Esophagus squamous epithelium (tissue), 5 donors: ENCODE measurements at regions not wholly inside any gene's neighbourhood (a gene's known extent, or its start where the extent isn't known, plus 50 kb on each side); places are given as distances from the start of the nearest gene placed in this dataset.

ENCODE experiments used
- DNase-seq: peaks from one replicate; lab custom pipeline; 2025; lab: John Stamatoyannopoulos, UW
- H3K27ac ChIP-seq, 4 donors: fragments of 200-600 bp; sonication (generic); one replicate each; pipeline ENCODE4 v1.5.1; 2016 to 2019; ENCODE audit warnings: mild to moderate bottlenecking in 1 of 4
- H3K27me3 ChIP-seq, 4 donors: fragments of 200-600 bp; sonication (generic); 1 replicate in 3 of 4; 2 replicates in 1 of 4; pipeline versions ENCODE4 v1.5.1 to v1.6.0; 2017 to 2021; ENCODE audit warnings: antibody characterized with exemption in 1 of 4
- H3K36me3 ChIP-seq, 3 donors: fragments of 200-600 bp; sonication (generic); one replicate each; pipeline ENCODE4 v1.5.1; 2016 to 2019
- H3K4me1 ChIP-seq, 3 donors: fragments of 200-600 bp; sonication (generic); one replicate each; pipeline ENCODE4 v1.5.1; 2017 to 2019
- H3K4me3 ChIP-seq, 4 donors: fragments of 200-600 bp; sonication (generic); 1 replicate in 3 of 4; 2 replicates in 1 of 4; pipeline ENCODE4 v1.5.1; 2016 to 2019; ENCODE audit warnings: mild to moderate bottlenecking in 2 of 4, moderate library complexity in 1 of 4
- H3K9me3 ChIP-seq, 3 donors: fragments of 200-600 bp; sonication (generic); one replicate each; pipeline ENCODE4 v1.5.1; 2016 to 2019
- CTCF ChIP-seq, 6 experiments: fragments of 450-650 bp in 4 of 6; fragments of 200-600 bp in 2 of 6; sonication (generic) in 2 of 6; IDR thresholded peaks; one replicate each; pipeline ENCODE4 v1.5.1; 2016 to 2019; ENCODE audit warnings: antibody characterized with exemption in 6 of 6, mild to moderate bottlenecking in 4 of 6, moderate library complexity in 4 of 6
- POLR2A ChIP-seq, 4 donors: fragments of 450-650 bp; IDR thresholded peaks; one replicate each; pipeline ENCODE4 v1.6.1; 2017; ENCODE audit warnings: antibody characterized with exemption in 4 of 4, mild to moderate bottlenecking in 4 of 4, moderate library complexity in 3 of 4
- WGBS, 2 donors: methylation state at CpG; one replicate each; pipeline ENCODE4 v1.1.5; 2018; 5-methylcytosine and 5-hydroxymethylcytosine counted together
- intact Hi-C: fragments of 100-400 bp; cut with DNase I; formaldehyde crosslinking; loops from one replicate; pipeline ENCODE4 v1.15.0; 2022
- donor health status: DM: yes; HTN: yes; CAD: no.

- no peak overlapping the region for H3K4me3 ChIP-seq
- H3K9me3 ChIP-seq, result no peaks in the 10 kb centered on the region
- no peaks in the 10 kb centered on the region for H3K4me1 ChIP-seq
- intact Hi-C loops, result no loop called here
- 83 to 87% methylated on average over 2 of the region's 2 CpGs for WGBS, 2 donors
- no peak for TF ChIP-seq CTCF (IDR thresholded peaks at IDR 0.05)
- TF ChIP-seq POLR2A (IDR thresholded peaks at IDR 0.05), result no peak
- H3K36me3 ChIP-seq, result no peaks in the 10 kb centered on the region
- no peak overlapping the region for H3K27ac ChIP-seq
- no peaks in the 10 kb centered on the region for H3K27me3 ChIP-seq
- no peak for DNase-seq
These were observed 666.7 kb upstream of the SGO1 start for GRCh38 chr3:20852712-20853111.

- Histone ChIP-seq H3K27ac (no peak overlapping the region), H3K4me3 (no peak overlapping the region), H3K9me3 (no peaks in the 10 kb centered on the region), H3K27me3 (no peaks in the 10 kb centered on the region), H3K4me1 (no peaks in the 10 kb centered on the region), H3K36me3 (no peaks in the 10 kb centered on the region)
- 76 to 81% methylated on average over 5 of the region's 5 CpGs for WGBS, 2 donors
- intact Hi-C loops, result no loop called here
- TF ChIP-seq CTCF (IDR thresholded peaks at IDR 0.05), result no peak
- TF ChIP-seq POLR2A (IDR thresholded peaks at IDR 0.05), result no peak
- DNase-seq, result no peak
These were observed 664.0 kb upstream of the SGO1 start for GRCh38 chr3:20849975-20850374.

GRCh38 chr3:20846832-20847231 is 660.8 kb upstream of the SGO1 start:
- intact Hi-C loops, result no loop called here
- TF ChIP-seq CTCF (IDR thresholded peaks at IDR 0.05) (no peak), POLR2A (IDR thresholded peaks at IDR 0.05) (no peak)

GRCh38 chr3:20846066-20846465 is 660.1 kb upstream of the SGO1 start:
- H3K27me3 ChIP-seq, result no peaks in the 10 kb centered on the region
- no peak overlapping the region for H3K27ac ChIP-seq
- intact Hi-C loops, result no loop called here
- H3K9me3 ChIP-seq, result no peaks in the 10 kb centered on the region
- H3K4me3 ChIP-seq, result no peak overlapping the region
- no peaks in the 10 kb centered on the region for H3K36me3 ChIP-seq
- 85 to 86% methylated on average over 2 of the region's 2 CpGs for WGBS, 2 donors
- no peaks in the 10 kb centered on the region for H3K4me1 ChIP-seq
- no peak for DNase-seq
- no peak for TF ChIP-seq POLR2A (IDR thresholded peaks at IDR 0.05)
- no peak for TF ChIP-seq CTCF (IDR thresholded peaks at IDR 0.05)

More at GRCh38 chr3:20846832-20847231, 660.8 kb upstream of the SGO1 start:
- Histone ChIP-seq H3K4me3 (no peak overlapping the region), H3K27ac (no peak overlapping the region), H3K9me3 (no peaks in the 10 kb centered on the region), H3K27me3 (no peaks in the 10 kb centered on the region), H3K36me3 (no peaks in the 10 kb centered on the region), H3K4me1 (no peaks in the 10 kb centered on the region)
- no peak for DNase-seq
- WGBS, 2 donors, result 68 to 69% methylated on average over 3 of the region's 3 CpGs

GRCh38 chr3:20844851-20845250 is 658.8 kb upstream of the SGO1 start:
- Histone ChIP-seq H3K27ac (no peak overlapping the region), H3K27me3 (no peaks in the 10 kb centered on the region), H3K9me3 (no peaks in the 10 kb centered on the region), H3K4me3 (no peak overlapping the region), H3K4me1 (no peaks in the 10 kb centered on the region), H3K36me3 (no peaks in the 10 kb centered on the region)
- no peak for DNase-seq
- 57 to 58% methylated on average over 5 of the region's 5 CpGs for WGBS, 2 donors
- intact Hi-C loops, result no loop called here
- no peak for TF ChIP-seq POLR2A (IDR thresholded peaks at IDR 0.05)
- TF ChIP-seq CTCF (IDR thresholded peaks at IDR 0.05), result no peak
